Liver (tissue), 8 donors: ENCODE measurements at regions not wholly inside any gene's neighbourhood (a gene's known extent, or its start where the extent isn't known, plus 50 kb on each side); places are given as distances from the start of the nearest gene placed in this dataset.

Experiments
- DNase-seq: peaks from one replicate; pipeline ENCODE4 v3.0.0-alpha.2; 2017; ENCODE audit warnings: low spot score
- H3K27ac ChIP-seq, 2 donors: one replicate each; pipeline ENCODE4 v1.7.0; 2013; ENCODE audit warnings: inconsistent platforms in 2 of 2, low read length in 2 of 2, control low read depth in 1 of 2, low read depth in 1 of 2, mild to moderate bottlenecking in 1 of 2
- H3K27me3 ChIP-seq, 4 donors: one replicate each; pipeline versions ENCODE4 v1.6.1 to v1.7.0; 2013; ENCODE audit warnings: low read length in 3 of 4, inconsistent platforms in 1 of 4, mild to moderate bottlenecking in 1 of 4, moderate library complexity in 1 of 4; ENCODE audit not compliant: control insufficient read depth in 4 of 4, insufficient read depth in 4 of 4
- H3K36me3 ChIP-seq, 4 donors: one replicate each; pipeline versions ENCODE4 v1.6.1 to v1.7.0; 2013; ENCODE audit warnings: low read length in 3 of 4, mild to moderate bottlenecking in 3 of 4, low read depth in 1 of 4, moderate library complexity in 1 of 4; ENCODE audit not compliant: control insufficient read depth in 4 of 4, insufficient read depth in 3 of 4
- H3K4me1 ChIP-seq, 4 donors: one replicate each; pipeline versions ENCODE4 v1.6.1 to v1.7.0; 2013; ENCODE audit warnings: low read length in 3 of 4, mild to moderate bottlenecking in 3 of 4, moderate library complexity in 1 of 4; ENCODE audit not compliant: control insufficient read depth in 4 of 4, insufficient read depth in 4 of 4
- H3K4me3 ChIP-seq, 3 donors: one replicate each; pipeline versions ENCODE4 v1.6.1 to v1.7.0; 2013; ENCODE audit warnings: low read length in 3 of 3, control low read depth in 1 of 3, low read depth in 1 of 3, mild to moderate bottlenecking in 1 of 3
- H3K9ac ChIP-seq, 2 donors: one replicate each; pipeline ENCODE4 v1.7.0; 2013; ENCODE audit warnings: low read length in 2 of 2, mild to moderate bottlenecking in 2 of 2, moderate library complexity in 2 of 2, control low read depth in 1 of 2, low read depth in 1 of 2
- H3K9me3 ChIP-seq, 4 donors: one replicate each; pipeline versions ENCODE4 v1.6.1 to v1.7.0; 2013; ENCODE audit warnings: low read length in 3 of 4; ENCODE audit not compliant: control insufficient read depth in 4 of 4
- EGR1 ChIP-seq, 2 donors: IDR thresholded peaks; 2 replicates each; pipeline ENCODE4 v1.6.1; 2016 to 2018; ENCODE audit warnings: antibody characterized with exemption in 2 of 2, low read depth in 2 of 2
- FOXA1 ChIP-seq: IDR thresholded peaks from 2 replicates; pipeline ENCODE4 v1.6.1; 2016; ENCODE audit warnings: antibody characterized with exemption
- FOXA2 ChIP-seq: IDR thresholded peaks from 2 replicates; pipeline ENCODE4 v1.6.1; 2016; ENCODE audit warnings: antibody characterized with exemption
- GABPA ChIP-seq, 2 donors: IDR thresholded peaks in 1 of 2; conservative IDR thresholded peaks in 1 of 2; 2 replicates each; pipeline ENCODE4 v1.6.1; 2016; ENCODE audit warnings: antibody characterized with exemption in 2 of 2, mild to moderate bottlenecking in 1 of 2, moderate library complexity in 1 of 2
- HNF4A ChIP-seq, 2 donors: conservative IDR thresholded peaks; 2 replicates each; pipeline ENCODE4 v1.6.1; 2016; ENCODE audit warnings: antibody characterized with exemption in 2 of 2, mild to moderate bottlenecking in 2 of 2
- HNF4G ChIP-seq: IDR thresholded peaks from 2 replicates; pipeline ENCODE4 v1.6.1; 2016; ENCODE audit warnings: antibody characterized with exemption
- JUND ChIP-seq, 2 donors: IDR thresholded peaks; 2 replicates each; pipeline ENCODE4 v1.6.1; 2016; ENCODE audit warnings: antibody characterized with exemption in 2 of 2
- NR2F2 ChIP-seq: IDR thresholded peaks from 2 replicates; pipeline ENCODE4 v1.6.1; 2016; ENCODE audit warnings: antibody characterized with exemption
- RAD21 ChIP-seq, 2 donors: IDR thresholded peaks; 2 replicates each; pipeline ENCODE4 v1.6.1; 2016; ENCODE audit warnings: antibody characterized with exemption in 2 of 2, mild to moderate bottlenecking in 2 of 2
- RXRA ChIP-seq, 2 donors: IDR thresholded peaks; 2 replicates each; pipeline ENCODE4 v1.6.1; 2017 to 2018; ENCODE audit warnings: antibody characterized with exemption in 2 of 2, mild to moderate bottlenecking in 1 of 2
- SP1 ChIP-seq: IDR thresholded peaks from 2 replicates; pipeline ENCODE4 v1.6.1; 2018; ENCODE audit warnings: antibody characterized with exemption, mild to moderate bottlenecking
- TAF1 ChIP-seq: conservative IDR thresholded peaks from 2 replicates; pipeline ENCODE4 v1.6.1; 2016; ENCODE audit warnings: antibody characterized with exemption, mild to moderate bottlenecking
- YY1 ChIP-seq: IDR thresholded peaks from 2 replicates; pipeline ENCODE4 v1.6.1; 2016; ENCODE audit warnings: antibody characterized with exemption, mild to moderate bottlenecking
- WGBS: extraction: QIAGEN DNeasy Blood & Tissue Kit; methylation state at CpG from one replicate; pipeline ENCODE4 v1.1.7; 2013; 5-methylcytosine and 5-hydroxymethylcytosine counted together
- TF ChIP-seq, protein P1 (sequence below): IDR thresholded peaks from 2 replicates; pipeline ENCODE4 v1.6.1; 2016; ENCODE audit warnings: antibody characterized with exemption
- TF ChIP-seq, protein P2 (sequence below): IDR thresholded peaks from 2 replicates; pipeline ENCODE4 v1.6.1; 2016; ENCODE audit warnings: antibody characterized with exemption, mild to moderate bottlenecking
- TF ChIP-seq, protein P3 (sequence below): IDR thresholded peaks from 2 replicates; pipeline ENCODE4 v1.6.1; 2016; ENCODE audit warnings: antibody characterized with exemption
- TF ChIP-seq, protein P4 (sequence below): fragments of 150-350 bp; IDR thresholded peaks from 2 replicates; pipeline ENCODE4 v1.5.1; 2017; ENCODE audit warnings: improper control_type of control experiment, low read depth, low read length; ENCODE audit not compliant: missing input control
- TF ChIP-seq, protein P5 (sequence below): IDR thresholded peaks from 2 replicates; pipeline ENCODE4 v1.6.1; 2016; ENCODE audit warnings: antibody characterized with exemption
- donor health status: healthy.
- donor health status: healthy.
- donor health status: healthy.
- donor health status: healthy.
- donor health status: healthy.

DNA sequence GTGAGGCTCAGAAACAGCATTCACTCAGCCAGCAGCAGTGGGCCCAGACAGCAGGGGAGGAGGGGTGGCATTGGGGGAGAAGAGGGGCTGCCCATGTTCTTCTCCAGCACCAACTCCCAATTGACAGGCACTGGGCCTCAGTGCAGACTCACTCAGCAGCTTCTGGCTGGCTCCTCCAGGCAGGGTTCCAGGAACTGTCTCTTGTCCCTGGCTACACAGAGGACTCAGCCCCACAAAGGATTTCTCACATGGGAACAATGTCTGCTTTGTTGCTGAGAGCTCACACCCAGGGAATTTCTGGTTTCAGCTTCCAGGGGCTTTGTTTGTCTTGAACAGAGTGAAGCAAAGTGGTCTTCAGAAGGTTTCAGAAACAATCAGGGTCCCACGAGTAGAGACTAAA, 1536.7 kb downstream of the TSPY10 start:
- Histone ChIP-seq H3K4me3 (no peak overlapping the region), H3K36me3 (no peaks in the 10 kb centered on the region), H3K9me3 (no peaks in the 10 kb centered on the region), H3K27me3 (no peaks in the 10 kb centered on the region), H3K27ac (no peak overlapping the region), H3K4me1 (peaks cover 0 to under 1% (median 0%) of the 10 kb centered on the region in 4 donors), H3K9ac (no peak overlapping the region)
- TF ChIP-seq NR2F2 (no peak), YY1 (no peak), FOXA2 (no peak)
- TF ChIP-seq, protein P1, sequence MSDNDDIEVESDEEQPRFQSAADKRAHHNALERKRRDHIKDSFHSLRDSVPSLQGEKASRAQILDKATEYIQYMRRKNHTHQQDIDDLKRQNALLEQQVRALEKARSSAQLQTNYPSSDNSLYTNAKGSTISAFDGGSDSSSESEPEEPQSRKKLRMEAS: no peak
- TF ChIP-seq, protein P2, sequence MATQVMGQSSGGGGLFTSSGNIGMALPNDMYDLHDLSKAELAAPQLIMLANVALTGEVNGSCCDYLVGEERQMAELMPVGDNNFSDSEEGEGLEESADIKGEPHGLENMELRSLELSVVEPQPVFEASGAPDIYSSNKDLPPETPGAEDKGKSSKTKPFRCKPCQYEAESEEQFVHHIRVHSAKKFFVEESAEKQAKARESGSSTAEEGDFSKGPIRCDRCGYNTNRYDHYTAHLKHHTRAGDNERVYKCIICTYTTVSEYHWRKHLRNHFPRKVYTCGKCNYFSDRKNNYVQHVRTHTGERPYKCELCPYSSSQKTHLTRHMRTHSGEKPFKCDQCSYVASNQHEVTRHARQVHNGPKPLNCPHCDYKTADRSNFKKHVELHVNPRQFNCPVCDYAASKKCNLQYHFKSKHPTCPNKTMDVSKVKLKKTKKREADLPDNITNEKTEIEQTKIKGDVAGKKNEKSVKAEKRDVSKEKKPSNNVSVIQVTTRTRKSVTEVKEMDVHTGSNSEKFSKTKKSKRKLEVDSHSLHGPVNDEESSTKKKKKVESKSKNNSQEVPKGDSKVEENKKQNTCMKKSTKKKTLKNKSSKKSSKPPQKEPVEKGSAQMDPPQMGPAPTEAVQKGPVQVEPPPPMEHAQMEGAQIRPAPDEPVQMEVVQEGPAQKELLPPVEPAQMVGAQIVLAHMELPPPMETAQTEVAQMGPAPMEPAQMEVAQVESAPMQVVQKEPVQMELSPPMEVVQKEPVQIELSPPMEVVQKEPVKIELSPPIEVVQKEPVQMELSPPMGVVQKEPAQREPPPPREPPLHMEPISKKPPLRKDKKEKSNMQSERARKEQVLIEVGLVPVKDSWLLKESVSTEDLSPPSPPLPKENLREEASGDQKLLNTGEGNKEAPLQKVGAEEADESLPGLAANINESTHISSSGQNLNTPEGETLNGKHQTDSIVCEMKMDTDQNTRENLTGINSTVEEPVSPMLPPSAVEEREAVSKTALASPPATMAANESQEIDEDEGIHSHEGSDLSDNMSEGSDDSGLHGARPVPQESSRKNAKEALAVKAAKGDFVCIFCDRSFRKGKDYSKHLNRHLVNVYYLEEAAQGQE: no peak
- DNase-seq: no peak
- WGBS: 50% methylated on average over 1 of the region's 1 CpG

DNA sequence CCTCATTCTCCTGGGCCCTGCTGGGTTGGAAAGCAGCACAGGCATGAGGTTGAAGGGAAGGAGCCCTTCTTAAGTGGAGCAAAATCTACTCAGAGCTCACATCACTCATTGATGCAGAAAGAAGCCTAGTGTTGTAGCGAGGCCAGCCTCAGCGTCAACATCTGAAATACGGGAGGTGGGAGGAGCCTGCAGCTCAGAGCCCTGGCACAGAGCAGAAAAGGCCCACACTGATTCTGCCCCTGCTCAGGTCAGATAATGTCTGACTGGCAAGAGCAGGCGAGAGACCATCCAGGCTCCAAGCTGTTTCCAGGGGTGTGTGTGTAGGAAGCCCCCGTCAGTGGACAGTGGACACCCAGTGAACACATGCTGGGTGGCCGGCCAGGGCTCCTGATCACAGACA, 1541.6 kb downstream of the TSPY10 start:
- no peak for DNase-seq
- no peak overlapping the region for H3K9ac ChIP-seq
- no peaks in the 10 kb centered on the region for H3K36me3 ChIP-seq
- H3K9me3 ChIP-seq: no peaks in the 10 kb centered on the region
- no peak overlapping the region for H3K4me3 ChIP-seq
- TF ChIP-seq HNF4A (conservative IDR thresholded peaks at IDR 0.05) (no peak), JUND (IDR thresholded peaks at IDR 0.05) (no peak), FOXA2 (no peak), EGR1 (IDR thresholded peaks at IDR 0.05; ENCODE audit: low read depth in 2 of 2) (no peak), RAD21 (IDR thresholded peaks at IDR 0.05) (no peak), FOXA1 (no peak), YY1 (no peak), RXRA (IDR thresholded peaks at IDR 0.05) (no peak), HNF4G (no peak), SP1 (no peak), NR2F2 (no peak), TAF1 (no peak), GABPA (IDR thresholded peaks at IDR 0.05 in 1 of 2, conservative IDR thresholded peaks at IDR 0.05 in 1 of 2) (no peak)
- TF ChIP-seq, protein P3, sequence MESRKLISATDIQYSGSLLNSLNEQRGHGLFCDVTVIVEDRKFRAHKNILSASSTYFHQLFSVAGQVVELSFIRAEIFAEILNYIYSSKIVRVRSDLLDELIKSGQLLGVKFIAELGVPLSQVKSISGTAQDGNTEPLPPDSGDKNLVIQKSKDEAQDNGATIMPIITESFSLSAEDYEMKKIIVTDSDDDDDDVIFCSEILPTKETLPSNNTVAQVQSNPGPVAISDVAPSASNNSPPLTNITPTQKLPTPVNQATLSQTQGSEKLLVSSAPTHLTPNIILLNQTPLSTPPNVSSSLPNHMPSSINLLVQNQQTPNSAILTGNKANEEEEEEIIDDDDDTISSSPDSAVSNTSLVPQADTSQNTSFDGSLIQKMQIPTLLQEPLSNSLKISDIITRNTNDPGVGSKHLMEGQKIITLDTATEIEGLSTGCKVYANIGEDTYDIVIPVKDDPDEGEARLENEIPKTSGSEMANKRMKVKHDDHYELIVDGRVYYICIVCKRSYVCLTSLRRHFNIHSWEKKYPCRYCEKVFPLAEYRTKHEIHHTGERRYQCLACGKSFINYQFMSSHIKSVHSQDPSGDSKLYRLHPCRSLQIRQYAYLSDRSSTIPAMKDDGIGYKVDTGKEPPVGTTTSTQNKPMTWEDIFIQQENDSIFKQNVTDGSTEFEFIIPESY: no peak
- TF ChIP-seq, protein P4, sequence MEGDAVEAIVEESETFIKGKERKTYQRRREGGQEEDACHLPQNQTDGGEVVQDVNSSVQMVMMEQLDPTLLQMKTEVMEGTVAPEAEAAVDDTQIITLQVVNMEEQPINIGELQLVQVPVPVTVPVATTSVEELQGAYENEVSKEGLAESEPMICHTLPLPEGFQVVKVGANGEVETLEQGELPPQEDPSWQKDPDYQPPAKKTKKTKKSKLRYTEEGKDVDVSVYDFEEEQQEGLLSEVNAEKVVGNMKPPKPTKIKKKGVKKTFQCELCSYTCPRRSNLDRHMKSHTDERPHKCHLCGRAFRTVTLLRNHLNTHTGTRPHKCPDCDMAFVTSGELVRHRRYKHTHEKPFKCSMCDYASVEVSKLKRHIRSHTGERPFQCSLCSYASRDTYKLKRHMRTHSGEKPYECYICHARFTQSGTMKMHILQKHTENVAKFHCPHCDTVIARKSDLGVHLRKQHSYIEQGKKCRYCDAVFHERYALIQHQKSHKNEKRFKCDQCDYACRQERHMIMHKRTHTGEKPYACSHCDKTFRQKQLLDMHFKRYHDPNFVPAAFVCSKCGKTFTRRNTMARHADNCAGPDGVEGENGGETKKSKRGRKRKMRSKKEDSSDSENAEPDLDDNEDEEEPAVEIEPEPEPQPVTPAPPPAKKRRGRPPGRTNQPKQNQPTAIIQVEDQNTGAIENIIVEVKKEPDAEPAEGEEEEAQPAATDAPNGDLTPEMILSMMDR: no peak
- TF ChIP-seq, protein P5, sequence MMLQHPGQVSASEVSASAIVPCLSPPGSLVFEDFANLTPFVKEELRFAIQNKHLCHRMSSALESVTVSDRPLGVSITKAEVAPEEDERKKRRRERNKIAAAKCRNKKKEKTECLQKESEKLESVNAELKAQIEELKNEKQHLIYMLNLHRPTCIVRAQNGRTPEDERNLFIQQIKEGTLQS: no peak
- TF ChIP-seq, protein P2: no peak
- TF ChIP-seq, protein P1: no peak
- WGBS: 54% methylated on average over 6 of the region's 6 CpGs
- peak overlapping the region in 1 of 2 donors; percentile 57 for H3K27ac ChIP-seq
- no peaks in the 10 kb centered on the region for H3K27me3 ChIP-seq
- H3K4me1 ChIP-seq: peaks cover 0 to 7% (median 0%) of the 10 kb centered on the region in 4 donors
